ENCODE measurements at regions not wholly inside any gene's neighbourhood (a gene's known extent, or its start where the extent isn't known, plus 50 kb on each side); places are given as distances from the start of the nearest gene placed in this dataset.

GRCh38 chr6:144678844-144679243 lies 393.7 kb downstream of the UTRN start:
- TF ChIP-seq POLR2A (IDR thresholded peaks at IDR 0.05) (no peak), CTCF (IDR thresholded peaks at IDR 0.05) (no peak), POLR2AphosphoS5 (IDR thresholded peaks at IDR 0.05; ENCODE audit: insufficient read depth in 1 of 2, low read depth in 1 of 2) (no peak)

Measured in vagina (tissue), 2 donors.